NCI-H345 (cell line): ENCODE measurements at regions not wholly inside any gene's neighbourhood (a gene's known extent, or its start where the extent isn't known, plus 50 kb on each side); places are given as distances from the start of the nearest gene placed in this dataset.
A peak's percentile ranks its signal among the peaks of the same experiment; 100 is the strongest.
"Not testable (repeated sequence)": the region's sequence is repeated elsewhere in the genome, so short reads cannot be mapped to it uniquely, and the experiment has no call there.

Source experiments
- DNase-seq: peaks from one replicate; lab custom pipeline; 2025; lab: John Stamatoyannopoulos, UW

DNA sequence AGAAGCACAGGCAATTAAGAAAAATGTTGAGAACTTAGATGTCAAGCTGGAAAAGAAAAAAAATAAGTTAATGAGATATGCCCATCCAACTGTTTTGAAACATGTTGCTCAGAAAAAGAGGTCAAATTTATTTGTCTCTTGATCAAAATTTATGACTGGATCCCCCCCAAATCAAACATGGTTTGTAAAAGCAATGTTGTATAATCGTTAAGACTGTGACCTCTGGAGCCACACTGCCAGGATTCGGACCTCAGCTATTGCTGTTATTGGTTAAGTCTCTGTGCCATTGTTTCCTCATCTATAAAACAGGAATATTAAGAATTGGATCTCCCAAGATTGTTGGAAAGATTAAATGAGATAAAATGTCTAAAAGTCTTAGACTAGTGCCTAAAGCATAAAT, 51.9 kb upstream of the LRRK2 start:
- DNase-seq, result no peak

DNA sequence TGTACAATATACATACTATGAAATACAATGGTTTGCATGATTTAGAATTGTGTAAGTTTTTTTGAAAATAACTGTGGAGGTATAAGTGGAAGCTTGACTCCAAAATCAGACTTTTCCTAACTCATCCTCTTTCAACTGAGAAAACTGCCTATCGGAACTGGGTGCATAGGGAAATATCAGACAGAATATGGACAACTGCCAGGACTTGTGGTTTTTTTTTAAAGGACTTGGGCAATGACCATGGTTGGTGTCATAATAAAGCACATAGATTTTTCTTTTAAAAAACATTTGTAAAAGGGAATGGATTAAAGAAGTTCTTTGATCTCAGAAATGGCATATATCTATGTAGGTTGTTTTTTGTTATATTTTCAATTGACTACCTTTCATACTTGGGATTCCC, 53.3 kb upstream of the LRRK2 start:
- no peak for DNase-seq

DNA sequence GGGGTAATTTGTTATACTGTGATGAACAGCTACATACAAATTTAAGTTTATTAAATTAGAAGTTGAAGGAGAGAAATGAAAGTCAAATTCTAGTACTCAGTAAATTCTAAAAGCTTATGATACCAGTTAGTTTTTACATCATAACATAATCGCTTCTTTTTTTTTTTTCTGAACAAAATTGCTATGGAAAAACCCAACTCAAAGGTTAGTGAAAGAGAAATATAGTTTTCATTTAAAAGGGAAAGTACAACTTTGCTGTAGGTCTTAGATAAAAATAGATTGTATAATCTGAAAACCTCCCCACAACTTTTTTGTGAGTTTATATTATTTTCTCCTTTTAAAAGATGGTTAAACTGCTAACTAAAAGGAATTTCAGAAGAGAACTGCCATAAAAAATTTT, 53.7 kb upstream of the LRRK2 start:
- DNase-seq, result no peak

DNA sequence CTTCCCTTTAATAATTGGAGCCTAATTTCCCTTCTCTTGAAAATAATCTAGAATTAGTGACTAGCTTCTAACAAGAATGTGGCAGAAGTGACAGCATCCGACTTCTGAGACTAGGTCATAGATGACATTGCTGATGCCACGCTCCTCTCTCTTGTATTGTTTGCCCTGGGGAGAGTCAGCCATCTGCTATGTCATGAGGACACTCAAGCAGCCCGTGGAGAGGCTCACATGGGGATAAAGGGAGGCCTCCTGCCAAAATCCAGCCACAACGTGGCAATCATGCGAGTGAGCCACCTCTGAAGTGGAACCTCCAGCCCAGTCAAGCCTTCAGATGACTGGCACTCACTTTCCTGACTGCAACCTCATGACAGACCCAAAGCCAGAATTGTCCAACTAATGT, 54.2 kb upstream of the LRRK2 start:
- peak; percentile 59 for DNase-seq

GRCh38 chr12:40168868-40169267, 55.9 kb upstream of the LRRK2 start:
- DNase-seq, result no peak

DNA sequence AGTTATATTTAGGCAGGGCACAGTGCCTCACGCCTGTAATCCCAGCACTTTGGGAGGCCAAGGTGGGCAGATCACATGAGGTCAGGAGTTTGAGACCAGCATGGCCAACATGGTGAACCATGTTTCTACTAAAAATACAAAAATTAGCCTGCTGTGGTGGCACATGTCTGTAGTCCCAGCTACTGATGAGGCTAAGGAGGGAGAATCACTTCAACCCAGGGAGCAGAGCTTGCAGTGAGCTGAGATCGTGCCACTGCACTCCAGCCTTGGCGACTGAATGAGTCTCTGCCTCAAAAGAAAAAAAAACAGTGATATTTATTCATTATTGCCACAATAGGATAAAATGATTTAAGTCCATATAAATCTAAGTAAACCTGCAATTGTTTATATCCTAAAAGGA, 56.4 kb upstream of the LRRK2 start:
- DNase-seq, result not testable (repeated sequence)

- DNase-seq, result no peak
Measured at GRCh38 chr12:40168001-40168400, 56.8 kb upstream of the LRRK2 start.

DNA sequence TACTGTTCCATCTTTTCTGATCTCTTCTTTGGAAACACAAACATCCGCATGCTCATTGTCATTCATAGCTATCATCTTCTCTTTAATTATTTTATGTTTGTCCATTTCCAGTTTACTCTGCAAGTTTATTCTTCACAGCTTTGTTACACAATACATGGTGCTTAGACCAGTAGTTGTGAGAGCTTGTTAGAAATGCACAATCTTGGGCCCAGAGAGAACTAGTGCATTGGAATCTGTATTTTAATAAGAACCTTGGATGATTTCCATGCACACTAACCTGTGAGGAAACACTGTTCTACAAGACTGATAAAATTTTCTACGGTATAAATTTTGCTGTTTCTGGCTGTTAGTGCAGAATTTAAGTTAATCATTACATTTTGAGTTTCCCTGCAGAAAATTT, 59.3 kb upstream of the SLC2A13 start:
- DNase-seq, result no peak

DNA sequence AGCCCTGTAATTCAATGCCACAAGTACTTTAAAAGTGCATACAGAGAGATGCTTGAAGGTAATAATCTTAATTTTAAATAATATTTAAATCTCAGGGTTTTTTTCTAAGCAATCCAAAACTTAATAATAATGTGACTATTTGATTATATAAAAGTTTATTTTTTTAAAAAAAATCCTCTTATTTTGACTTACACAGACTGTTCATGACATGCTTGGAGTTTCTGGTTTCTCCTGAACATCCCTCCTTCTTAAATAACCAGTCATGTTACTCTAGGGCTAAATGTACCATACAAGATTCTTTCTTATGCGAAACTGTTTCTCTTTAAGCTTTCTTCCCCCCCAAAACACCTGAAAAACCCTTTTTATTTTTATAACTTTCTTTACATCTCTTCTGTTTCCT, 58.2 kb upstream of the SLC2A13 start:
- DNase-seq, result no peak

GRCh38 chr12:40162033-40162432, 56.2 kb upstream of the SLC2A13 start:
- no peak for DNase-seq

DNA sequence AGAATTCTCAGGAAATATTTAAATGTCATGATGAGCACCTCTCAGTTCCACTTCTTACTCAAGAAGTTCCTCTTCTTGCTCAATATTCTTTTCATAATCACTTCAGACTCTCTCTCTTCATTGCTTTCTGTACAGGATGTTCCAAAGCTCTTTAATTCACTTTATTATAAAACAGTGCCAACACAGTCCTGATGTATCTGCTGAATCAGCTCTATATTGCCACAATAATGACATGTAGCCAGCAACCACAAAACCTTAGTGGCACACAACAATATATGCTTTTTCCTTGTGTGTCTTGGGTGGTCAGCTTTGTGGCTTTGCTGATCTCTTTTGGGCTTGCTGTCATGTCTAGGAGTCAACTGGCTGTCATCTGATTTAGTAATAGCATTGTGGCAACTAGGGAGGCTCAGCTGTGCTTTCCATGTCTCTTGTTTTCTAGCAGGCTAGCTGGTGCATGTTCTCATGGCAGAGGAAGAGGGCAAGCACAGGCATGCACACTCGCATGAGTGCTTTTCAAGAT, 52.8 kb upstream of the SLC2A13 start:
- DNase-seq, result peak; percentile 68

- no peak for DNase-seq
Measured at GRCh38 chr12:40157336-40157735, 51.5 kb upstream of the SLC2A13 start.

GRCh38 chr12:40156021-40156764, 50.3 kb upstream of the SLC2A13 start:
- DNase-seq, result peak; percentile 21
